Cerebellar cortex (tissue), 1 donor: ENCODE measurements at regions not wholly inside any gene's neighbourhood (a gene's known extent, or its start where the extent isn't known, plus 50 kb on each side); places are given as distances from the start of the nearest gene placed in this dataset.

Experiments
- DNase-seq: peaks from one replicate; pipeline ENCODE4 v3.0.0-alpha.2; 2015; ENCODE audit warnings: low spot score

DNA sequence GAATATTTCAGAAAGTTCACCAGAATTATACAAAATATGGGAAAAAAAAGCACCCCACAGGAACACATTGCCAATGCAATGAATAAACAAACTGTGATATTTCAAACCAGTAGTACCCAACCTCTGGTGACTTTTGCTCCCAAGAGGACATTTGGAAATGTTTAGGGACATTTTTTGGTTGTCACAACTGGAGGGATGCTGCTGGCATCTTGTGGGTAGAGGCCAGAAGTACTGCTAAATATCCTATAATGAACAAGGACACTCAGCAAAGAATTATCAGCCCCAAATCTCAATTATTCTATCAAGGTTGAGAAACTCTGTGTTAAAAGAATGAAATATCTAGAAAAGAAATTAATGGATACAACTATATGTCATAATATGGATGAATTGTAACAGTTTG, 1334.4 kb upstream of the FLRT2 start:
- DNase-seq = no peak

DNA sequence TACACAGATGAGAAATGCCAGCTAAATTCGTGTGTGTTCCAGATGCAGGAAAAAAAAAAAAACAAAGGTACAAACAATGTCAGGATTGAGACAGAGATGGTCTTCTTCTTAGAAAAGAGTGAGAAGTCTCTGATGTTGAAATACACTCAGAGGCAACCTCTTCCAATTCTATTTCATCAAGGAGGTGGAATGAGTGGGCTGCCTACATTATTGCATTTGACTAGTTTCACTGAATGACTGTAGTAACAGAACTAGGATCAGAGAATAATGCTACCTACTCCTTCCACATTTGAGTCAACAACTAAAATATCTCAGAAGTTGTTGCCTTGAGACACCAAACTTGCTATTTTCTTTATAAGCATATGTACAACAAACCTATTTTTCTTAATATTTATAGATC, 1332.2 kb upstream of the FLRT2 start:
- no peak for DNase-seq

DNA sequence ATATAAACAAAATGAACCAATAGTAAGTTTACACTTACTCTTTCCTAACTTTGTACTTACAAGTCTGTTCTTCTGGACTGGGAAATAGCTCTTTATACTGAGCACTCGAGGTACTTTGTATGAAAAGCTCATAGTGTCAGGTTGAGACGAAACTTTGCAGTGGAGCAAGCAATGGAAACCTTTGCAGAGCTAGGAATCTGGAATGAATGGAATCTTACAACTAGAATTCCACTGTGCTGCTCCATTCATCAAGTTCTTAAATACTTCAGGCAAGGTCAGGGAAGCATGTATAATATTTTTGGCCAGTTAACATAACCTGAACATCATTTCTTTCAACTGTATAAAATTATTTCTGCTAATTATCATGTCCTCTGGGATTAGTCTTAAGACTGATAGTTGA, 1327.5 kb upstream of the FLRT2 start:
- DNase-seq = no peak

DNA sequence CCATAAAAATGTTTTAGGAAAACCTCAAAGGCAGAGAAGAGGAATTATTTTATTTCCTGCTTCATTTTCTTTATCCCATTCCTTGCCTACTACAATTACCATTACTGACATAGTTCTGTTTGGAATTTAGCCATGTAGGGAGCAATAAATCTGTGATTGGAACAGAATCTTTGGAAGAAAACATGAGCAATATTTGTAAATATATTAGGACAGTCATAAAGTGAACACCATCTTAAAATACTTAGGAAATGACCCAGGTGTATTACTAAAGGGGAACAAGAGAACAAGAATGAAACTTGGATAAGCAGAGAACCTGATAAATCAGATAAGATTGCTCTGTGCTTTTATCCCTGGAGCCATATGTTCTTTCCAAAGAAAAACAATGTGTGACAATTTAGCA, 1326.0 kb upstream of the FLRT2 start:
- DNase-seq = no peak

DNA sequence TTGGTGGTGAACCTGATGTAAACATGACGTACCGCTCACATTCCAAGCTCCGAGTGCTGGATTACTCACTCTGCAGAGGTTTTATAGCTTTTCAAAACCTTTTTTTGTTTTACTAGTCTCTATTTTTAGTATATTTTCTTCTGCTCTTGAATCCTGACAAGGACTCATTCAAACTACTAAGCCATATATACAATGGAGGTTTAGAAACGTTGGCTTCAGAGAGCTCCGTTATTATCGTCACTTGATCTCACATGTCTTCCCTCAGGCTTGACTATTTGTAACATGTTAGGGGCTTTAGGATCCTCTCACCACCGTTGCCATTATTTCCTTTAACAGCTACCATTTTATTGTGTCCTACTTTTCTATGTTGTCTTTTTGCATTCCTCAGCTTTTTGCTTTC, 1321.5 kb upstream of the FLRT2 start:
- no peak for DNase-seq

DNA sequence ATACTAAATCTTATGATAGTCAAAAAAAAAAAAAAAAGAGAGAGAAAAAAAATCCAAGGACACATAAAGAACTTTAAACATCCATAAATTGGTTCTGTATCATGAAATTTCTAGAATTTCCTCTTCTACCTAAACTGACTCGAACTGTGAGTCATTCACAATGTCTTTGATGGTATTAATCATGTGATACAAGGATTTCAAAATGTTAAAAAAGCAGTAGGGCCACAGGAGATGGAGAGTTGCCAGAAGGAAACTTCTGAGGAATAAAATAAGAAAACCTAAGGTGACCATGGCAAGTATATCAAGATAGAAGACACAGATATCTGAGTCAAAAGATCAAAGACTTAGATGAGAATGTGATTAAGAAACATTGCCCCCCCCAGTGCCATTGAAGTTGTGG, 1320.9 kb upstream of the FLRT2 start:
- no peak for DNase-seq

DNA sequence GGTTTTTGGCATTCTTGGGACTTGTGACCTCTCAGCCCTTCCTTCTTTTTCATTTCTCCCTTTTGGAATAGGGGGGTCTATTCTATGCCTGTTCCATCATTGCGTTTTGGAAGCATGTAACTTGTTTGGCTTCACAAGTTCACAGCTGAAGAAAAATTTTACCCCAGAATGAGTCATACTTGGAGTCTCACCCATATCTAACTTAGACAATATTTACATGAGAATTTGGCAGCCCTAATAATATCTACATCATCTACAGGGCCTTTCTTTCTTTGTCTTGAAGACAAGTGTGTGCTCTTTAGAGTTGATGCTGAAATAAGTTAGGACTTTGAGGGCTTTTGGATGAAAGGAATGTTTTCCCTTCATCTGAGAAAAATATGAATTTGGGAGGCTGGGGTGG, 1312.9 kb upstream of the FLRT2 start:
- no peak for DNase-seq

DNA sequence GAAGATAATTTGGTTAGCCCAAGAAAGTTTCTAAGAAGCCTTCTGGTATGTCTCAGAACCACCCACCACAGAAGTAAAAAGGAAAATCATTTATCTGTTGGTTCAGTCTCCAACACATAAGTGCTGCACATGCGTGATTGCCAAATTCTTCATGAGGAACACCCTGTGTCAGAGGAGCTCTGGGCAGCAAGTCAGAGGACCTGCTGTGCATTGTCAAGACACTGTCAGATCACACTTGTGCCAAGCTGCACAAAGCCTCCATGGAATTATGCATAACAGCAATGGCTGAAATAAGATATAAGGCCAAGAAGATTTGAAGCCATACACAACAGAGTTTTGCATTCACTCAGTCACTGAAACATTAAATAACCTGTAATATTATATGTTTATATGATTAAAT, 1304.7 kb upstream of the FLRT2 start:
- DNase-seq = peak; percentile 27

DNA sequence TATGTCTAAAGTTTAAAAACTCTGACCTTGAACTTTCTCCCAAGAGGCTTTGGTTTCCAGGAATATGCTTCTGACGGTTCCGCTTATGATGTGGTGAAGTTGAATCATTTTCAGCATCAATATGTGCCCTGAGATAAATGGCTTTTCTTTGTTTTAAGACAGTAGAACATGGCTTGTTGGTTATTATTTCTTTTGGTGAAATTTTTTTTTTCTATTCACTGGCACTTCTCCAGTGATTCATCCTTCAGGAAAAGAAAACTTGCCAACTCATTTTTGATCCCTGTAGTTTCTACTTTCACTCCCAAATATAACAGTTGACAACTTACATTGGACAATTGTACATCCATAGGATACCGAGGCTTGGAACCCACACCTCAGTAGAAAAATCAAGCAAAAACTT, 1301.2 kb upstream of the FLRT2 start:
- no peak for DNase-seq

DNA sequence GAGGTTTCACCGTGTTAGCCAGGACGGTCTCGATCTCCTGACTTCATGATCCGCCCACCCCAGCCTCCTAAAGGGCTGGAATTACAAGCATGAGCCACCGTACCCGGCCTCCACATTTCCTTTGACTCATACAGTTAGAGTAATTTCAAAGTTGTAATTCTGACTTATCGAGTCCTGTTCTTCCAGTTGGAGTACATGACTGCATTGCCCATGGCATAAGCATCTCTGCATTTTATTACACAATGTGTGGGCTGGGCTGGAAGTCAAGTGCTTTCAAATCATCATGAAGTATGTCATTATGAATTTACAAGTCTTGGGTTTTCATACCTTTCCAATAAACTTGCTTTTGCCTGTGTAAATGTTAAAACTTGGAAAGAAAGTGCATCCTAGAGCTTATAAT, 1295.7 kb upstream of the FLRT2 start:
- no peak for DNase-seq

DNA sequence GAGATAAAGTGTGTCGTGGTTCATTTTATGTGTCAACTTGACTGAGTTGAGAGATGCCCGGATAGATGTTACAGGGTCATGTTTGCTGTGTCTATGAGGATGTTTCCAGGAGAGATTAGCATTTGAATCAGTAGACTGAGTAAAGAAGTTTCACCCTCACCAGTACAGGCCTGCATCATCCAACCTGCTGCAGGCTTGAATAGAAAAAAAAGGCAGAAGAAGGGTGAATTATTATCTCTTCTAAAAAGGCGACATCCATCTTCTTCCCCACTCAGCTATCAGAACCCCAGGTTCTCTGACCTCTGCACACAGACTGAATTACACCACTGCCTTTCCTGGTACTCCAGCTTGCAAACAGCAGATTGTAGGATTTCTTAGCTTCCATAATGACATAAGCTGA, 1293.7 kb upstream of the FLRT2 start:
- no peak for DNase-seq

DNA sequence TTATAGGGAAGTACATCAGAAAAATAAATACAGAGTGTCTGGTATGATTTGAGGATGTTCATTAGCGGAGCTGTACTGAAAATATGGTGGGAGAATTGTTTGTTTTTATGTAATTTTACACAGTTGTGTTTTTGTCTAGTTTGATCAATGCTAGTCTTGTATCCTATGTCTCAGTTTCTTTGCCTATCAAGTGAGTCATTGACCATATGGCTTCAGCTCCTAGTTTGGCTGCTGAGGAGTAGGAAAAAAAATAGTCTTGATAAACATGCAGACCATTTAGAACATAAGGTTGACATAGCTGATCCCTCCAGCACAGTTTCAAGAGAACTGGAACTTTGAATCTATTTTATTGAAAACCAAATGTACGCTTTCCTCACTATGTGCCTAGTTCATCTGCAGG, 1292.1 kb upstream of the FLRT2 start:
- DNase-seq = no peak

DNA sequence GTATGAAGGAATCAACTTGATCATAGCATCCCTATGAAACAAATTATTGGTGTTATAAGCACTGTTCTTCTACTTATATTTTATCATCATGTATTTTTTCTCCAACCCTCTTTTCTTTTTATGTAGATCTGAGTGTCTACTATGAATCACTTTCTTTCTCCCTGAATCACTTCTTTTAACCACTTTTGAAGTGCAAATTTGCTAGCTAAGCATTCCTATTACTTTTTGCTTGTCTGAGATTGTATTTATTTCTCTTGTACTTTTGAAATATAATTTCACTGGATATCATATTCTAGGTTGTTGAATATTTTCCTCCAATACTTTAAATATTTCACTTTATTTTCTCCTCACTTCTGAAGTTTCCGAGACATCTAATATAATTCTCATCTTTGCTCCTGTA, 1282.3 kb upstream of the FLRT2 start:
- DNase-seq = no peak

DNA sequence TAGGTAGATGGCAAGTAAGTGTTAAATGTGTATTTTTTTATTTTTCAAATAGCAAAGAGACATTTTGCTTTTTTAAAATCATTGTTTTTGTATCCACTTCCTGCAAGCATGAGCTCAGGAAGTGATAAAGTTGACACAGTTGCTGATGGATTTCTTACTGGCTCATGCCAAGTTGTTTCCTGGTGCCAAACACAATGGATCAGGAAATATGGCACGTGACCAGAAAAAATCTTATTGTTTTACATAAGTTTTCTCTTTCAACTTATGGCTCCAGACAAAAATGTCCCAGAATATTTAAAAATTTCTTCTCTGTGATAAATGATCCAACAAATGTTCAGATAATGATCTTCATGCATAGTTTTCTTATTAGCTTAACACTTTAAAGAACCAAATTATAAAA, 1279.1 kb upstream of the FLRT2 start:
- DNase-seq = no peak

DNA sequence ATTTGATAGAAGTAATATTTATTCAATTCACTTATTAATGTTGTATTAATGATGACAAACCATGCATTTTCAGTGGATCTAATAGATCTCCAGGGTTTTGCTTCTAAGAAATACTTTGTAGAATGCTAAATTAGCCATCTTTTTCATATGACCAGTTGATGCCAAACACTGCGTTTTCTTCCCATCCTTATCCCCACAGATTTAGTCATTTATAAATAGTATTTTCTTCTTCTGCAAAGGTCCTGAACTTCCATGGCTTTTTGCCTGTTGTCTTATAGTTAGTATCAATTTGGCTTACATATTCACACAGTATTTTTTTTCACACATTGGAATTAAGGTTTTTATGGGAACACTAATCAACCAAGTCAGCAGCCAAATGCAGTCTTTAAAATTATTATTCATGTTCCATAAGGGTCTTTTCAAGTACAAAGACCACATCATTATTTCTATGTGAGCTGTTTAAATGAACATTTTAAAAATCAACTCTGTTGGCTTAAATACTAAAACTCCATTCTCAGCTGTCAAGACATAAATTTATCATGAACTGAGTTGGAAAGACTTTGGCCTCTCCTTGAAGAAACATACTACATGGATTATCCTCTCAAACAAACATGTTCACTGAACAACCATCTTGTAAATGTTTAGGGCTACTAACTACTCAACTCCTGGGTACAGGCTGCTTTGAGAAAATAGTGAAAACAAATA, 1278.4 kb upstream of the FLRT2 start:
- DNase-seq = no peak

DNA sequence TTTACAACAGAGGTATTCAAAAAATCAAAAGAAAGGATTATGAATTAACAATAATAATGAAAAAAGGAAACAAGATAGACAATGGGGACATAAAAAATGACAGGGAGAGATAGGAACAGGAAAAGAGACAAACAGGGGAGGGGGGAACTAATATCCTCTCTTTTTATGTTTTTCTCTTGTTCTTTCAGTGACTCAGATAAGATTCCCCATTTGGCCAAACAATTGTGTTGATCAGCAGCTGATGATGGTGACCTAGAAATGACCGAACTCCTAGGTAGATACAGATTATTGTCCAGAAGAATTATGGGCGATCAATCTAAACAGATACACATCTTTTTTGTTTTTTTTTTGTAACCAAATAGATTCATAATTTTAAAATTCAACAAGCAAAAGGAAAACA, 1277.2 kb upstream of the FLRT2 start:
- no peak for DNase-seq

DNA sequence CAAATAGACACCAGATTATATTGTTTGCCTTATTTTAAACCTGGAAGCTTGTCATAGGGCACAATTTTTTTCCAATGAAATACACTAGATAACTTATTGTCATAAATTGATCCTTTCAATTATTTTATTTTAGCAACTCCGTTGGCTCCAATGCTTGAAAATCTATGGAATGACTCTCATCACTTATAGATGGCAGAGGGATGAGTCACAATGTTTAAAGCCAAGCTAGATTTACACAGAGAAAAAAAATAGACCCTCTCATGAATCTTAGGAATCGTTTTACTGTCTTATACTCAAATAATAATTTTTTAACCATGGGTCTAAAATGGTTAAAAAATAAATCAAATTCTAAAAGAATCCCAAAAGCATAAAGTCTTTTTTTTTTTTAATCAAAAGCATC, 1276.6 kb upstream of the FLRT2 start:
- no peak for DNase-seq

DNA sequence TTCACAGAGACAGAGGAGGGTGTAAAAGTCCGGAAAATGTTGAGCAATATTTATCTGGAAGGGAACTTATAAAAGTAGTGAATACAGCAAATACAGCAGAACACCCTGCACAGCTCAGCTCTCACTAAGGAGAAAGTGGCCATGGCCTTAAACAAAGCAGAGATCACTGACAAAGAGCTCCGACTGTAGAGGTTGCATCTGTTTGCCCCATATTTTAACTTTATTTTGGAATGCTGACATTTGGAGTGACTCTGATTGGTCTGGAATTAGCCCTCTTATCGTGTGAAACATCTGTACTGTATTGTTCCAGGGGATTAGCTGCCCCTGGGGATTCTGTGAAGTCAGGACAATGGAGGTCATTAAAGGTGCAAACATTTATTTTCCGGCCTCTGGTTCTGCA, 1275.7 kb upstream of the FLRT2 start:
- DNase-seq = no peak

DNA sequence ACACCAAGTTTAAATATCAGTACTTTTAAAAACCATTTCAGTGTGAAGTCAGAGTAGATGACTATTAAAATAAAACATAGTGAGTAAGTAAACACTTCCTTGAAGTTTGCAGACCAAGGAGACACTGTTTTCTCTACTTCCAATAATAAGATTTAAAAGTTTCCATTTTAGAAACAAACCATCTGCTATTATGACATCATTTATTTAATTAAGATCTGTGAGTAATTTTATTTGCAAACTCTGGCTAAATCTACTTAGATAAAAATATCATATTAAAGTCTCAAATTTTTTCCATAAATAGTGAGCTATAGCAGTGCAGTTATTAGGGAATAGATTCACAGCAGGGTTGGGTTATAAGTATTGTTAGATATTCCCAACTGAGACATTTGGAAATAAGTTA, 1267.0 kb upstream of the FLRT2 start:
- no peak for DNase-seq

DNA sequence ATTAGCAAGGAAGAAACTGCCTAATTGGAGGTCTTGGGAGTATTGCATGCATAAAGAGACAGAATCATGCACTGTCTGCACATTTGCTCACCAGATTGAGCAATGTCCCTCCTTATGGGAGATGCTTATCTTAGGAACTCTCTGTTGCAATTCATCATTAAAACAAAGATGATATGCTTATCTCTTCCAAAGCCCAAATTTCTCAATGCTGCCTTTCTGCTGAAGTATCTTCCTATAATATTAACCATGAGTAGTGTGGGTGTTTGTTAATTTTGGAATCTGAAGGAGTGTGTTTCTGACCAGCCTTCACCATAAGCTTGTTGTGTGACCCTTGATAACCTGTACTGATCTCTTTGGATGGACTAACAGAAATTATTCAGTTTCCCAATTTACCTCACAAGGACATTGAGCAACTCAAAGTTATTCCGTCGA, 1257.6 kb upstream of the FLRT2 start:
- DNase-seq = no peak

DNA sequence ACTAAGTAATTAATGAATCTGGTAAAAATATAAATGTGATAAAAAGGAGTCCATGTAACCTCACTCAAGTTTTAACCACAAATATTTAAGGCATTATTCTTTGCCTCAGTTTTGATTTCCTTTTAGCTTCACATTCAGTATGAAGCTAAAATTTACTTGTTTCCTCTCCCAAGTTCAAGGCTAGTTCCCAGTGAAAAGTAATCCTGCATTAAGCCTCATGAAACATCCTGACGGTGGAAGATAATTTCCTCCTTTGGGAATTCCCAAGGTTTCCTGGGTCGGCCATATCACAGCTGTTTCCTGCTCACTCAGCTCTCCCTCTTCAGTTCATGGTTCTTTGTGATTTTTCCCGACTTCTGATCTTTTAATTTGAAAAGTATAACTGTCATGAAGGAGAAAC, 1256.8 kb upstream of the FLRT2 start:
- no peak for DNase-seq

DNA sequence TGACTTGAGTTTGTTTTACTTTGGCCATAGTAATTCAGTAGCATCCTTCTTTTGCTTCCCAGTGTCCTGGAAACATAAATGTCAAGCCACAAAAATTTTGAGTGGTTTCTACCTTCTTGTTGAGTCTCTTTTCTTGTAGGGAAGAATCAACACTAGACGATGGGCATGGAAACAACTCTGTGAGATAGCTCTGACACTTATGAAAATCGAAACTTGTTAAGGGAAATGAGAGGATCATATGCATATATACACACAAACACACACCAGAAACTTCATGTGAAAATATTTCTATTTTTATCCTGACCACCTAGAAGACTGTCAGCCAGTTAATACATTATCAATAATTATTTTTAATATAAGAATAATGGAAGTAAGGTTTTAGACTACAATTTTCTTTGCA, 1247.3 kb upstream of the FLRT2 start:
- no peak for DNase-seq

DNA sequence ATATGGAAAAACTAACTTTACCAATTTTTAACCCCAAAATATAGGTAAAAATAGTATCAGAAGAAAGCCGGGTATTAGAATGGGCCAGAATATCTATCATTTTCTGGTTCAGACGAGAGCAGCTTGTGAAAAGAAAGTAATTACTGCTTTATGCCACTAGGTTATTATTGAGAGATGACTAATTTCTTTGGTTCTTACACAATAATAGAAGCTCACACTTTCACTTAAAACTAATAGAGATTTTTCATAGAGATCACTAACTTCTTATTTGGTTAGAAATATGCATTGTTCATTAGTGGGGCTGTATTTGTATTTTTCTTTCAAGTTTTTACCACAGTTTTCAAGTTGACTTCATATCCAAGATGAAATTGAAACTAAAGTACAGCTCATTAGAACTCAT, 1241.2 kb upstream of the FLRT2 start:
- no peak for DNase-seq

DNA sequence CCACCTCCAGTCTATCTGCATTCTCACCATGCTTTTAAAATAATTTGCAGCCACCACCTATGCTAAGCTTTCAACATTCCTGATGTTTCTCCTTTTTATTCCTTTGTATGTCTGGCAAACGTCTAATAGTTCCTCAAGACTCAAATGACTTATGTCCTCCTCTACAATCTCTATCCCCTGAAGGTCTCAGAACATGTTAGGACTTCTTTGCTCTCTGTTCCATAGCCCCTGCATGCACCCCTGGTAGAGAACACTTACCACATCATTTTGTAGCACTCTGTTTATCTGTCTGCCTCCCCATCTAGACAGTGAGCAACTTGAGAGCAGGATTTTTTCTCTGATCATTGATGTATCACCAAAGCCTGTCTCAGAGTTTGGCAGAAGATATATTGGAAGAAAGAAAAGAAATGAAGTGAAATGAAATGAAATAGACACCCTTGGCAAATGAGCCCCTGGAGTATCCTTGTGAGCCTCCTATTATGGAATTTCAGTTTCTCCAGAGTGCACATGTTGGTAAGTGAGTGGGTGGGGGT, 1231.2 kb upstream of the FLRT2 start:
- DNase-seq = no peak

DNA sequence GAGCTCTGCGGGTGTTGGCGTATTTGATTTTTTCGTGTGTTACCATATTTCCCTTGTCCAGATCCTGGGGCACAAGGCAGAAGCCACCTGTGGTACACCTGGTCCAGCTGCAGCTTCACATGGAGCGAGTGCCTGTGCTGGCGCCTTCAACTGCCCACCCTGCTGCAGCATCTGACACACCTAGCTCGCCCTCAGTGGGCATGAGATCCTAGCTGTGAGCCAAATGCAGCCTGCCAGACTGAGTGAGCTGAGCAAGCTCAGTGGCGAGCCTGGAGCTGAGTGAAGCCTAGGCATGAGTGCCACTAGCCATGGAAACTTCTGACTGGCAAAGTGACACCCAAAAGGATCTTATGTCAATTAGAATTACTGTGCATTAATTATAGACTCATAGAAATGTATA, 1226.8 kb upstream of the FLRT2 start:
- no peak for DNase-seq
